ENCODE measurements at regions not wholly inside any gene's neighbourhood (a gene's known extent, or its start where the extent isn't known, plus 50 kb on each side); places are given as distances from the start of the nearest gene placed in this dataset.

DNA sequence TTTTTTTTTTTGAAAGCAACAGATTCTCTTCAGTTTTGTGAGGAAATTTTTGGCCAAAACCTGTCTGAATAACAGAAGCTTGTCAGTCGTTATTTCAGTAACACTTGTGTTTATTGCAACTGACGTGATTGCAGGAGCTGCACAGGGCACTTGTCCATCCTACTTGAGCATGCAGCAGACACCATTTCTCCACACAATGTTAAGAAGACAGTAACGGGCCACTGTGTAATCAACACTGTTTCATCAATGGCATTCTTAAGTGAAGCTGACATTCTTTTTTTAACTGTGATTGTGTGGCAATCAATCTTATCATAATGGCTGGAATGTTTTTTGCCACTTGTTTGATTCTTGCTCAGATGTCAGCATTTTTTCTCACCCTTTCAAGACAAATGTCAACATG, 50.1 kb upstream of the PIEZO2 start:
- no peak for TF ChIP-seq ZNF24 (tag by site-specific recombination; IDR thresholded peaks at IDR 0.05)
- TF ChIP-seq ZNF174 (tag by site-specific recombination; IDR thresholded peaks at IDR 0.05): no peak
- TF ChIP-seq, protein P1, sequence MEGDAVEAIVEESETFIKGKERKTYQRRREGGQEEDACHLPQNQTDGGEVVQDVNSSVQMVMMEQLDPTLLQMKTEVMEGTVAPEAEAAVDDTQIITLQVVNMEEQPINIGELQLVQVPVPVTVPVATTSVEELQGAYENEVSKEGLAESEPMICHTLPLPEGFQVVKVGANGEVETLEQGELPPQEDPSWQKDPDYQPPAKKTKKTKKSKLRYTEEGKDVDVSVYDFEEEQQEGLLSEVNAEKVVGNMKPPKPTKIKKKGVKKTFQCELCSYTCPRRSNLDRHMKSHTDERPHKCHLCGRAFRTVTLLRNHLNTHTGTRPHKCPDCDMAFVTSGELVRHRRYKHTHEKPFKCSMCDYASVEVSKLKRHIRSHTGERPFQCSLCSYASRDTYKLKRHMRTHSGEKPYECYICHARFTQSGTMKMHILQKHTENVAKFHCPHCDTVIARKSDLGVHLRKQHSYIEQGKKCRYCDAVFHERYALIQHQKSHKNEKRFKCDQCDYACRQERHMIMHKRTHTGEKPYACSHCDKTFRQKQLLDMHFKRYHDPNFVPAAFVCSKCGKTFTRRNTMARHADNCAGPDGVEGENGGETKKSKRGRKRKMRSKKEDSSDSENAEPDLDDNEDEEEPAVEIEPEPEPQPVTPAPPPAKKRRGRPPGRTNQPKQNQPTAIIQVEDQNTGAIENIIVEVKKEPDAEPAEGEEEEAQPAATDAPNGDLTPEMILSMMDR (tag by site-specific recombination; IDR thresholded peaks at IDR 0.05): no peak
- TF ChIP-seq ZNF701 (tag by site-specific recombination; IDR thresholded peaks at IDR 0.05): no peak
- no peak for TF ChIP-seq YY1 (tag by site-specific recombination; IDR thresholded peaks at IDR 0.05)
- TF ChIP-seq, protein P2, sequence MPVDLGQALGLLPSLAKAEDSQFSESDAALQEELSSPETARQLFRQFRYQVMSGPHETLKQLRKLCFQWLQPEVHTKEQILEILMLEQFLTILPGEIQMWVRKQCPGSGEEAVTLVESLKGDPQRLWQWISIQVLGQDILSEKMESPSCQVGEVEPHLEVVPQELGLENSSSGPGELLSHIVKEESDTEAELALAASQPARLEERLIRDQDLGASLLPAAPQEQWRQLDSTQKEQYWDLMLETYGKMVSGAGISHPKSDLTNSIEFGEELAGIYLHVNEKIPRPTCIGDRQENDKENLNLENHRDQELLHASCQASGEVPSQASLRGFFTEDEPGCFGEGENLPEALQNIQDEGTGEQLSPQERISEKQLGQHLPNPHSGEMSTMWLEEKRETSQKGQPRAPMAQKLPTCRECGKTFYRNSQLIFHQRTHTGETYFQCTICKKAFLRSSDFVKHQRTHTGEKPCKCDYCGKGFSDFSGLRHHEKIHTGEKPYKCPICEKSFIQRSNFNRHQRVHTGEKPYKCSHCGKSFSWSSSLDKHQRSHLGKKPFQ (tag by site-specific recombination; IDR thresholded peaks at IDR 0.05): no peak
- TF ChIP-seq ZNF654 (tag by site-specific recombination; IDR thresholded peaks at IDR 0.05; ENCODE audit: low read depth): no peak
- TF ChIP-seq ZNF398 (tag by site-specific recombination; IDR thresholded peaks at IDR 0.05): no peak
- no peak for TF ChIP-seq ZNF664 (tag by site-specific recombination; IDR thresholded peaks at IDR 0.05)
- no peak for TF ChIP-seq PRDM4 (tag by site-specific recombination; IDR thresholded peaks at IDR 0.05)
